HL-60 (cell line): ENCODE measurements at regions not wholly inside any gene's neighbourhood (a gene's known extent, or its start where the extent isn't known, plus 50 kb on each side); places are given as distances from the start of the nearest gene placed in this dataset.

Experiments used
- DNase-seq, 2 experiments: peaks; one replicate each; pipeline ENCODE4 v3.0.0-alpha.2; 2010 to 2020; ENCODE audit warnings: low read depth in 1 of 2, low spot score in 1 of 2
- H3K27ac ChIP-seq: fragments of 250-450 bp; sonication (Bioruptor Pico); replicated peaks from 2 replicates; pipeline ENCODE4 v1.5.1; 2020; ENCODE audit warnings: mild to moderate bottlenecking, moderate library complexity
- H3K27me3 ChIP-seq: fragments of 250-450 bp; sonication (Bioruptor Pico); 2 replicates; pipeline ENCODE4 v1.5.1; 2021; ENCODE audit warnings: mild to moderate bottlenecking, moderate library complexity; ENCODE audit not compliant: insufficient read depth, poor library complexity, severe bottlenecking
- H3K4me3 ChIP-seq: replicated peaks from 2 replicates; pipeline ENCODE4 v1.5.1; 2011; ENCODE audit warnings: mild to moderate bottlenecking, control low read depth, low read length; ENCODE audit not compliant: insufficient read depth
- CTCF ChIP-seq: IDR thresholded peaks from one replicate; pipeline ENCODE4 v1.5.1; 2011; ENCODE audit warnings: low read length, control low read depth, inconsistent platforms; ENCODE audit not compliant: insufficient read depth
- GABPA ChIP-seq: IDR thresholded peaks from 2 replicates; pipeline ENCODE4 v1.6.1; 2012; ENCODE audit warnings: low read depth
- POLR2AphosphoS5 ChIP-seq: IDR thresholded peaks from 2 replicates; pipeline ENCODE4 v1.6.1; 2012; ENCODE audit warnings: low read depth
- REST ChIP-seq: IDR thresholded peaks from 2 replicates; pipeline ENCODE4 v1.6.1; 2012; ENCODE audit warnings: low read depth; ENCODE audit not compliant: insufficient replicate concordance
- SPI1 ChIP-seq: IDR thresholded peaks from 2 replicates; pipeline ENCODE4 v1.6.1; 2012; ENCODE audit warnings: low read depth, mild to moderate bottlenecking, borderline replicate concordance

- no peaks in the 10 kb centered on the region for H3K27me3 ChIP-seq
- H3K27ac ChIP-seq = no peak overlapping the region
- H3K4me3 ChIP-seq = no peak overlapping the region
- no peak for DNase-seq
- TF ChIP-seq SPI1 = no peak
- no peak for TF ChIP-seq REST
- no peak for TF ChIP-seq POLR2AphosphoS5
- no peak for TF ChIP-seq GABPA
- TF ChIP-seq CTCF = no peak
These were observed 425.2 kb downstream of the COG6 start for GRCh38 chr13:40080676-40081075.

GRCh38 chr13:40082639-40083038, 427.2 kb downstream of the COG6 start:
- no peak overlapping the region for H3K27ac ChIP-seq
- no peaks in the 10 kb centered on the region for H3K27me3 ChIP-seq
- no peak for DNase-seq
- no peak for TF ChIP-seq SPI1
- no peak for TF ChIP-seq GABPA
- TF ChIP-seq POLR2AphosphoS5 = no peak
- no peak for TF ChIP-seq CTCF
- no peak for TF ChIP-seq REST
- no peak overlapping the region for H3K4me3 ChIP-seq

- H3K27ac ChIP-seq = no peak overlapping the region
These were observed 428.4 kb downstream of the COG6 start for GRCh38 chr13:40083841-40084240.

More at GRCh38 chr13:40083841-40084240, 428.4 kb downstream of the COG6 start:
- no peak overlapping the region for H3K4me3 ChIP-seq
- TF ChIP-seq GABPA (no peak), REST (no peak), POLR2AphosphoS5 (no peak), CTCF (no peak), SPI1 (no peak)
- H3K27me3 ChIP-seq = no peaks in the 10 kb centered on the region
- no peak for DNase-seq
